ENCODE measurements at regions not wholly inside any gene's neighbourhood (a gene's known extent, or its start where the extent isn't known, plus 50 kb on each side); places are given as distances from the start of the nearest gene placed in this dataset.
A peak's percentile ranks its signal among the peaks of the same experiment; 100 is the strongest.

GRCh38 chr12:116434155-116435011 lies 124.8 kb upstream of the MAP1LC3B2 start:
- TF ChIP-seq ZNF623 (tag by site-specific recombination; IDR thresholded peaks at IDR 0.05) (no peak), ZNF16 (tag by site-specific recombination; IDR thresholded peaks at IDR 0.05; ENCODE audit: low read depth) (no peak), KLF8 (tag by site-specific recombination; IDR thresholded peaks at IDR 0.05) (peak; percentile 51; the same call in 1 of the 2 replicates), PATZ1 (tag by site-specific recombination; IDR thresholded peaks at IDR 0.05) (peak; percentile 70; the same call in 1 of the 2 replicates), ZSCAN23 (tag by site-specific recombination; IDR thresholded peaks at IDR 0.05) (no peak), TCF7L2 (IDR thresholded peaks at IDR 0.05; ENCODE audit: borderline replicate concordance, low read depth, low read length) (no peak), ZNF677 (tag by site-specific recombination; IDR thresholded peaks at IDR 0.05) (no peak), ZNF660 (tag by site-specific recombination; IDR thresholded peaks at IDR 0.05) (no peak)
- TF ChIP-seq, protein P1, sequence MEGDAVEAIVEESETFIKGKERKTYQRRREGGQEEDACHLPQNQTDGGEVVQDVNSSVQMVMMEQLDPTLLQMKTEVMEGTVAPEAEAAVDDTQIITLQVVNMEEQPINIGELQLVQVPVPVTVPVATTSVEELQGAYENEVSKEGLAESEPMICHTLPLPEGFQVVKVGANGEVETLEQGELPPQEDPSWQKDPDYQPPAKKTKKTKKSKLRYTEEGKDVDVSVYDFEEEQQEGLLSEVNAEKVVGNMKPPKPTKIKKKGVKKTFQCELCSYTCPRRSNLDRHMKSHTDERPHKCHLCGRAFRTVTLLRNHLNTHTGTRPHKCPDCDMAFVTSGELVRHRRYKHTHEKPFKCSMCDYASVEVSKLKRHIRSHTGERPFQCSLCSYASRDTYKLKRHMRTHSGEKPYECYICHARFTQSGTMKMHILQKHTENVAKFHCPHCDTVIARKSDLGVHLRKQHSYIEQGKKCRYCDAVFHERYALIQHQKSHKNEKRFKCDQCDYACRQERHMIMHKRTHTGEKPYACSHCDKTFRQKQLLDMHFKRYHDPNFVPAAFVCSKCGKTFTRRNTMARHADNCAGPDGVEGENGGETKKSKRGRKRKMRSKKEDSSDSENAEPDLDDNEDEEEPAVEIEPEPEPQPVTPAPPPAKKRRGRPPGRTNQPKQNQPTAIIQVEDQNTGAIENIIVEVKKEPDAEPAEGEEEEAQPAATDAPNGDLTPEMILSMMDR (tag by site-specific recombination; IDR thresholded peaks at IDR 0.05) = no peak
